ENCODE measurements at regions not wholly inside any gene's neighbourhood (a gene's known extent, or its start where the extent isn't known, plus 50 kb on each side); places are given as distances from the start of the nearest gene placed in this dataset.
A peak's percentile ranks its signal among the peaks of the same experiment; 100 is the strongest.
"Not testable (repeated sequence)": the region's sequence is repeated elsewhere in the genome, so short reads cannot be mapped to it uniquely, and the experiment has no call there.

- no peak overlapping the region for H3K4me3 ChIP-seq (ENCODE audit: low read length in 2 of 2)
- no peaks in the 10 kb centered on the region for H3K36me3 ChIP-seq (ENCODE audit: control insufficient read depth in 2 of 2, insufficient read depth in 2 of 2, low read length in 2 of 2)
- no peaks in the 10 kb centered on the region for H3K27me3 ChIP-seq (ENCODE audit: control insufficient read depth in 1 of 2, insufficient read depth in 2 of 2, low read length in 2 of 2)
- H3K4me1 ChIP-seq (ENCODE audit: control insufficient read depth, insufficient read depth, low read length), result peaks cover 15% of the 10 kb centered on the region
- no peak overlapping the region for H3K27ac ChIP-seq (ENCODE audit: low read length)
- H3K9me3 ChIP-seq (ENCODE audit: control insufficient read depth in 2 of 2, low read length in 2 of 2), result no peaks in the 10 kb centered on the region
- no peak overlapping the region for H3K9ac ChIP-seq (ENCODE audit: low read length in 2 of 2)
These were observed 87.4 kb upstream of the PIP4K2A start for GRCh38 chr10:22801785-22802184.

GRCh38 chr10:22797796-22798195 lies 83.4 kb upstream of the PIP4K2A start:
- H3K9me3 ChIP-seq (ENCODE audit: control insufficient read depth in 2 of 2, low read length in 2 of 2); H3K36me3 ChIP-seq (ENCODE audit: control insufficient read depth in 2 of 2, insufficient read depth in 2 of 2, low read length in 2 of 2); H3K4me1 ChIP-seq (ENCODE audit: control insufficient read depth, insufficient read depth, low read length); H3K27me3 ChIP-seq (ENCODE audit: control insufficient read depth in 1 of 2, insufficient read depth in 2 of 2, low read length in 2 of 2); H3K4me3 ChIP-seq (ENCODE audit: low read length in 2 of 2); H3K27ac ChIP-seq (ENCODE audit: low read length); H3K9ac ChIP-seq (ENCODE audit: low read length in 2 of 2): not testable (repeated sequence)

GRCh38 chr10:22795546-22795945 lies 81.2 kb upstream of the PIP4K2A start:
- no peaks in the 10 kb centered on the region for H3K27me3 ChIP-seq (ENCODE audit: control insufficient read depth in 1 of 2, insufficient read depth in 2 of 2, low read length in 2 of 2)
- H3K4me1 ChIP-seq (ENCODE audit: control insufficient read depth, insufficient read depth, low read length), result no peaks in the 10 kb centered on the region
- H3K27ac ChIP-seq (ENCODE audit: low read length), result no peak overlapping the region

GRCh38 chr10:22792161-22792560 lies 77.8 kb upstream of the PIP4K2A start:
- Histone ChIP-seq H3K4me3 (ENCODE audit: low read length in 2 of 2) (no peak overlapping the region), H3K27me3 (ENCODE audit: control insufficient read depth in 1 of 2, insufficient read depth in 2 of 2, low read length in 2 of 2) (no peaks in the 10 kb centered on the region), H3K9ac (ENCODE audit: low read length in 2 of 2) (no peak overlapping the region), H3K27ac (ENCODE audit: low read length) (no peak overlapping the region), H3K4me1 (ENCODE audit: control insufficient read depth, insufficient read depth, low read length) (no peaks in the 10 kb centered on the region), H3K9me3 (ENCODE audit: control insufficient read depth in 2 of 2, low read length in 2 of 2) (no peaks in the 10 kb centered on the region), H3K36me3 (ENCODE audit: control insufficient read depth in 2 of 2, insufficient read depth in 2 of 2, low read length in 2 of 2) (no peaks in the 10 kb centered on the region)

More at GRCh38 chr10:22795546-22795945, 81.2 kb upstream of the PIP4K2A start:
- no peaks in the 10 kb centered on the region for H3K36me3 ChIP-seq (ENCODE audit: control insufficient read depth in 2 of 2, insufficient read depth in 2 of 2, low read length in 2 of 2)
- no peak overlapping the region for H3K4me3 ChIP-seq (ENCODE audit: low read length in 2 of 2)
- H3K9ac ChIP-seq (ENCODE audit: low read length in 2 of 2), result no peak overlapping the region
- H3K9me3 ChIP-seq (ENCODE audit: control insufficient read depth in 2 of 2, low read length in 2 of 2), result no peaks in the 10 kb centered on the region

GRCh38 chr10:22791665-22792064 lies 77.3 kb upstream of the PIP4K2A start:
- H3K27ac ChIP-seq (ENCODE audit: low read length), result no peak overlapping the region
- no peaks in the 10 kb centered on the region for H3K36me3 ChIP-seq (ENCODE audit: control insufficient read depth in 2 of 2, insufficient read depth in 2 of 2, low read length in 2 of 2)
- no peaks in the 10 kb centered on the region for H3K27me3 ChIP-seq (ENCODE audit: control insufficient read depth in 1 of 2, insufficient read depth in 2 of 2, low read length in 2 of 2)
- H3K9ac ChIP-seq (ENCODE audit: low read length in 2 of 2), result no peak overlapping the region
- no peak overlapping the region for H3K4me3 ChIP-seq (ENCODE audit: low read length in 2 of 2)
- no peaks in the 10 kb centered on the region for H3K9me3 ChIP-seq (ENCODE audit: control insufficient read depth in 2 of 2, low read length in 2 of 2)
- H3K4me1 ChIP-seq (ENCODE audit: control insufficient read depth, insufficient read depth, low read length), result no peaks in the 10 kb centered on the region

- Histone ChIP-seq H3K27ac (ENCODE audit: low read length) (no peak overlapping the region), H3K9me3 (ENCODE audit: control insufficient read depth in 2 of 2, low read length in 2 of 2) (no peaks in the 10 kb centered on the region), H3K4me1 (ENCODE audit: control insufficient read depth, insufficient read depth, low read length) (peaks cover 7% of the 10 kb centered on the region), H3K4me3 (ENCODE audit: low read length in 2 of 2) (no peak overlapping the region), H3K27me3 (ENCODE audit: control insufficient read depth in 1 of 2, insufficient read depth in 2 of 2, low read length in 2 of 2) (no peaks in the 10 kb centered on the region), H3K36me3 (ENCODE audit: control insufficient read depth in 2 of 2, insufficient read depth in 2 of 2, low read length in 2 of 2) (no peaks in the 10 kb centered on the region), H3K9ac (ENCODE audit: low read length in 2 of 2) (no peak overlapping the region)
These were observed 70.3 kb upstream of the PIP4K2A start for GRCh38 chr10:22784668-22785067.

- H3K36me3 ChIP-seq (ENCODE audit: control insufficient read depth in 2 of 2, insufficient read depth in 2 of 2, low read length in 2 of 2), result no peaks in the 10 kb centered on the region
- peaks cover 10% of the 10 kb centered on the region for H3K4me1 ChIP-seq (ENCODE audit: control insufficient read depth, insufficient read depth, low read length)
- H3K9ac ChIP-seq (ENCODE audit: low read length in 2 of 2), result no peak overlapping the region
- no peak overlapping the region for H3K4me3 ChIP-seq (ENCODE audit: low read length in 2 of 2)
- H3K9me3 ChIP-seq (ENCODE audit: control insufficient read depth in 2 of 2, low read length in 2 of 2), result no peaks in the 10 kb centered on the region
- no peak overlapping the region for H3K27ac ChIP-seq (ENCODE audit: low read length)
- no peaks in the 10 kb centered on the region for H3K27me3 ChIP-seq (ENCODE audit: control insufficient read depth in 1 of 2, insufficient read depth in 2 of 2, low read length in 2 of 2)
These were observed 69.4 kb upstream of the PIP4K2A start for GRCh38 chr10:22783807-22784206.

- no peaks in the 10 kb centered on the region for H3K36me3 ChIP-seq (ENCODE audit: control insufficient read depth in 2 of 2, insufficient read depth in 2 of 2, low read length in 2 of 2)
- H3K9ac ChIP-seq (ENCODE audit: low read length in 2 of 2), result no peak overlapping the region
- H3K9me3 ChIP-seq (ENCODE audit: control insufficient read depth in 2 of 2, low read length in 2 of 2), result no peaks in the 10 kb centered on the region
- H3K27me3 ChIP-seq (ENCODE audit: control insufficient read depth in 1 of 2, insufficient read depth in 2 of 2, low read length in 2 of 2), result no peaks in the 10 kb centered on the region
- no peak overlapping the region for H3K4me3 ChIP-seq (ENCODE audit: low read length in 2 of 2)
- peak overlapping the region; percentile 7 for H3K27ac ChIP-seq (ENCODE audit: low read length)
- H3K4me1 ChIP-seq (ENCODE audit: control insufficient read depth, insufficient read depth, low read length), result peaks cover 10% of the 10 kb centered on the region
These were observed 66.1 kb upstream of the PIP4K2A start for GRCh38 chr10:22780474-22780885.

GRCh38 chr10:22779331-22780019 lies 65.1 kb upstream of the PIP4K2A start:
- Histone ChIP-seq H3K27ac (ENCODE audit: low read length) (no peak overlapping the region), H3K9me3 (ENCODE audit: control insufficient read depth in 2 of 2, low read length in 2 of 2) (no peaks in the 10 kb centered on the region), H3K27me3 (ENCODE audit: control insufficient read depth in 1 of 2, insufficient read depth in 2 of 2, low read length in 2 of 2) (no peaks in the 10 kb centered on the region), H3K4me1 (ENCODE audit: control insufficient read depth, insufficient read depth, low read length) (peaks cover 10% of the 10 kb centered on the region), H3K4me3 (ENCODE audit: low read length in 2 of 2) (no peak overlapping the region), H3K36me3 (ENCODE audit: control insufficient read depth in 2 of 2, insufficient read depth in 2 of 2, low read length in 2 of 2) (no peaks in the 10 kb centered on the region), H3K9ac (ENCODE audit: low read length in 2 of 2) (no peak overlapping the region)

- H3K9me3 ChIP-seq (ENCODE audit: control insufficient read depth in 2 of 2, low read length in 2 of 2), result no peaks in the 10 kb centered on the region
- no peak overlapping the region for H3K27ac ChIP-seq (ENCODE audit: low read length)
- H3K27me3 ChIP-seq (ENCODE audit: control insufficient read depth in 1 of 2, insufficient read depth in 2 of 2, low read length in 2 of 2), result no peaks in the 10 kb centered on the region
- no peak overlapping the region for H3K4me3 ChIP-seq (ENCODE audit: low read length in 2 of 2)
- no peak overlapping the region for H3K9ac ChIP-seq (ENCODE audit: low read length in 2 of 2)
- H3K4me1 ChIP-seq (ENCODE audit: control insufficient read depth, insufficient read depth, low read length), result peaks cover under 1% of the 10 kb centered on the region
- no peaks in the 10 kb centered on the region for H3K36me3 ChIP-seq (ENCODE audit: control insufficient read depth in 2 of 2, insufficient read depth in 2 of 2, low read length in 2 of 2)
These were observed 59.7 kb upstream of the PIP4K2A start for GRCh38 chr10:22774102-22774501.

GRCh38 chr10:22771631-22772030 lies 57.3 kb upstream of the PIP4K2A start:
- not testable (repeated sequence) for H3K9me3 ChIP-seq (ENCODE audit: control insufficient read depth in 2 of 2, low read length in 2 of 2); H3K27ac ChIP-seq (ENCODE audit: low read length); H3K27me3 ChIP-seq (ENCODE audit: control insufficient read depth in 1 of 2, insufficient read depth in 2 of 2, low read length in 2 of 2); H3K9ac ChIP-seq (ENCODE audit: low read length in 2 of 2); H3K4me3 ChIP-seq (ENCODE audit: low read length in 2 of 2); H3K36me3 ChIP-seq (ENCODE audit: control insufficient read depth in 2 of 2, insufficient read depth in 2 of 2, low read length in 2 of 2)
- peaks cover 20% of the 10 kb centered on the region for H3K4me1 ChIP-seq (ENCODE audit: control insufficient read depth, insufficient read depth, low read length)

All from stomach smooth muscle (tissue), 2 donors.